CD14-positive monocyte (primary cell): ENCODE measurements at regions not wholly inside any gene's neighbourhood (a gene's known extent, or its start where the extent isn't known, plus 50 kb on each side); places are given as distances from the start of the nearest gene placed in this dataset.

ENCODE experiments used
- DNase-seq, 3 donors: peaks; one replicate each; pipeline ENCODE4 v3.0.0-alpha.2; 2011 to 2022
- H2AFZ ChIP-seq: 2 replicates; pipeline ENCODE4 v1.6.0; 2012; ENCODE audit warnings: mild to moderate bottlenecking, low read depth, low read length, inconsistent platforms; ENCODE audit not compliant: insufficient read depth, poor library complexity, severe bottlenecking
- H3K27ac ChIP-seq, 2 donors: 1 replicate in 1 of 2; 2 replicates in 1 of 2; pipeline ENCODE4 v1.5.1; 2012 to 2013; ENCODE audit warnings: low read length in 2 of 2, control low read depth in 1 of 2, inconsistent platforms in 1 of 2, low read depth in 1 of 2, mild to moderate bottlenecking in 1 of 2
- H3K27me3 ChIP-seq, 2 donors: one replicate each; pipeline versions ENCODE4 v1.6.0 to v1.6.1; 2011 to 2013; ENCODE audit warnings: low read length in 2 of 2; ENCODE audit not compliant: control insufficient read depth in 2 of 2, insufficient read depth in 2 of 2
- H3K36me3 ChIP-seq, 2 donors: replicated peaks in 1 of 2; 1 replicate in 1 of 2; 2 replicates in 1 of 2; pipeline versions ENCODE4 v1.5.1 to v1.6.1; 2012 to 2013; ENCODE audit warnings: low read length in 2 of 2, control low read depth in 1 of 2, inconsistent platforms in 1 of 2, mild to moderate bottlenecking in 1 of 2; ENCODE audit not compliant: insufficient read depth in 2 of 2, control insufficient read depth in 1 of 2
- H3K4me1 ChIP-seq, 2 donors: 1 replicate in 1 of 2; 2 replicates in 1 of 2; pipeline versions ENCODE4 v1.5.1 to v1.6.1; 2012 to 2013; ENCODE audit warnings: low read length in 2 of 2, control low read depth in 1 of 2, inconsistent platforms in 1 of 2, mild to moderate bottlenecking in 1 of 2, moderate library complexity in 1 of 2; ENCODE audit not compliant: insufficient read depth in 2 of 2, control insufficient read depth in 1 of 2
- H3K4me2 ChIP-seq: replicated peaks from 2 replicates; pipeline ENCODE3; 2012; ENCODE audit warnings: low read length, moderate library complexity, mild to moderate bottlenecking; ENCODE audit not compliant: poor library complexity, severe bottlenecking; ENCODE audit errors: extremely low read depth
- H3K4me3 ChIP-seq, 3 experiments: fragments of 200-600 bp in 1 of 3; sonication (generic) in 1 of 3; replicated peaks in 1 of 3; 1 replicate in 2 of 3; 2 replicates in 1 of 3; pipeline ENCODE4 v1.5.1; 2011 to 2013; ENCODE audit warnings: low read length in 3 of 3, mild to moderate bottlenecking in 3 of 3, control low read depth in 2 of 3, low read depth in 2 of 3, inconsistent platforms in 1 of 3, moderate library complexity in 1 of 3
- H3K79me2 ChIP-seq: 2 replicates; pipeline ENCODE4 v1.6.0; 2012; ENCODE audit warnings: mild to moderate bottlenecking, control low read depth, inconsistent platforms, low read length, moderate library complexity; ENCODE audit not compliant: insufficient read depth
- H3K9ac ChIP-seq: 2 replicates; pipeline ENCODE4 v1.6.0; 2017; ENCODE audit warnings: low read length, mild to moderate bottlenecking; ENCODE audit not compliant: insufficient read depth, poor library complexity, severe bottlenecking
- H3K9me3 ChIP-seq, 2 donors: replicated peaks in 1 of 2; 1 replicate in 1 of 2; 2 replicates in 1 of 2; pipeline versions ENCODE4 v1.5.1 to v1.6.1; 2012 to 2013; ENCODE audit warnings: low read length in 2 of 2, control low read depth in 1 of 2; ENCODE audit not compliant: control insufficient read depth in 1 of 2, insufficient read depth in 1 of 2
- H4K20me1 ChIP-seq: 2 replicates; pipeline ENCODE4 v1.6.0; 2012; ENCODE audit warnings: mild to moderate bottlenecking, low read length, control low read depth, moderate library complexity; ENCODE audit not compliant: insufficient read depth
- H3K27ac Mint-ChIP-seq, 7 donors: one replicate each; pipeline ENCODE4 v1.8.0; 2020; ENCODE audit warnings: mild to moderate bottlenecking in 7 of 7, mixed read lengths in 7 of 7, moderate library complexity in 6 of 7, inconsistent platforms in 2 of 7
- H3K27me3 Mint-ChIP-seq, 3 donors: one replicate each; pipeline ENCODE4 v1.8.0; 2021 to 2022; ENCODE audit warnings: low read depth in 3 of 3, mild to moderate bottlenecking in 3 of 3, mixed read lengths in 3 of 3, moderate library complexity in 3 of 3, inconsistent platforms in 1 of 3
- H3K36me3 Mint-ChIP-seq, 2 donors: one replicate each; pipeline ENCODE4 v1.8.0; 2020; ENCODE audit warnings: mixed read lengths in 2 of 2, inconsistent platforms in 1 of 2, mild to moderate bottlenecking in 1 of 2
- H3K4me1 Mint-ChIP-seq: one replicate; pipeline ENCODE4 v1.8.0; 2020; ENCODE audit warnings: mild to moderate bottlenecking, mixed read lengths
- H3K4me3 Mint-ChIP-seq, 2 donors: one replicate each; pipeline ENCODE4 v1.8.0; 2020; ENCODE audit warnings: mild to moderate bottlenecking in 2 of 2, mixed read lengths in 2 of 2, moderate library complexity in 1 of 2
- H3K9me3 Mint-ChIP-seq, 7 donors: one replicate each; pipeline ENCODE4 v1.8.0; 2020 to 2022; ENCODE audit warnings: mixed read lengths in 7 of 7, mild to moderate bottlenecking in 6 of 7, moderate library complexity in 6 of 7, inconsistent platforms in 2 of 7
- CTCF ChIP-seq: fragments of 200-600 bp; IDR thresholded peaks from one replicate; pipeline ENCODE4 v1.8.0; 2022; ENCODE audit warnings: antibody characterized with exemption, mild to moderate bottlenecking
- WGBS: methylation state at CpG from one replicate; pipeline ENCODE4 v1.1.5; 2013; ENCODE audit warnings: missing lambda C conversion rate; ENCODE audit not compliant: insufficient coverage; 5-methylcytosine and 5-hydroxymethylcytosine counted together
- intact Hi-C, 2 donors: fragments of 100-400 bp; cut with micrococcal nuclease; formaldehyde crosslinking; loops; one replicate each; pipeline versions ENCODE4 v1.15.0 to v1.15.1; 2023

- no peak overlapping the region for H3K4me3 Mint-ChIP-seq
- H3K27ac ChIP-seq, result no peak overlapping the region
- no peaks in the 10 kb centered on the region for H3K36me3 Mint-ChIP-seq
- H3K4me2 ChIP-seq, result no peak overlapping the region
- H3K9ac ChIP-seq, result no peak overlapping the region
- TF ChIP-seq CTCF, result no peak
- no peaks in the 10 kb centered on the region for H4K20me1 ChIP-seq
- H3K27me3 Mint-ChIP-seq, result peaks cover 23 to 47% (median 23%) of the 10 kb centered on the region in 3 donors
- peaks cover 14 to 17% of the 10 kb centered on the region in 2 donors for H3K27me3 ChIP-seq
- H3K9me3 ChIP-seq, result no peaks in the 10 kb centered on the region
- no peak overlapping the region for H3K27ac Mint-ChIP-seq
- DNase-seq, result no peak
- no peaks in the 10 kb centered on the region for H3K4me1 Mint-ChIP-seq
- no peaks in the 10 kb centered on the region for H3K79me2 ChIP-seq
- no peak overlapping the region for H2AFZ ChIP-seq
- no peak overlapping the region for H3K4me3 ChIP-seq
- 84% methylated on average over 6 of the region's 6 CpGs for WGBS
- no peaks in the 10 kb centered on the region for H3K36me3 ChIP-seq
- H3K4me1 ChIP-seq, result no peaks in the 10 kb centered on the region
- intact Hi-C loops, result no loop called here
- H3K9me3 Mint-ChIP-seq, result peaks cover 0 to 5% (median 0%) of the 10 kb centered on the region in 7 donors
These were observed 181.9 kb downstream of the OPA1 start for GRCh38 chr3:193774916-193775285.

- Histone ChIP-seq H4K20me1 (no peaks in the 10 kb centered on the region), H3K79me2 (no peaks in the 10 kb centered on the region), H3K9ac (no peak overlapping the region), H3K9me3 (no peaks in the 10 kb centered on the region), H3K27ac (no peak overlapping the region), H3K4me3 (no peak overlapping the region), H3K4me2 (no peak overlapping the region), H3K36me3 (no peaks in the 10 kb centered on the region), H3K27me3 (peaks cover 14 to 23% of the 10 kb centered on the region in 2 donors), H2AFZ (no peak overlapping the region), H3K4me1 (no peaks in the 10 kb centered on the region)
- Mint-ChIP-seq H3K4me3 (no peak overlapping the region), H3K36me3 (no peaks in the 10 kb centered on the region), H3K4me1 (no peaks in the 10 kb centered on the region), H3K9me3 (peaks cover 0 to 5% (median 0%) of the 10 kb centered on the region in 7 donors), H3K27me3 (peaks cover 26 to 54% (median 29%) of the 10 kb centered on the region in 3 donors), H3K27ac (no peak overlapping the region)
- 84% methylated on average over 5 of the region's 11 CpGs for WGBS
- no peak for DNase-seq
- intact Hi-C loops, result no loop called here
- no peak for TF ChIP-seq CTCF
These were observed 182.5 kb downstream of the OPA1 start for GRCh38 chr3:193775421-193776077.
